ENCODE measurements at regions not wholly inside any gene's neighbourhood (a gene's known extent, or its start where the extent isn't known, plus 50 kb on each side); places are given as distances from the start of the nearest gene placed in this dataset.
"Not testable (repeated sequence)": the region's sequence is repeated elsewhere in the genome, so short reads cannot be mapped to it uniquely, and the experiment has no call there.

DNA sequence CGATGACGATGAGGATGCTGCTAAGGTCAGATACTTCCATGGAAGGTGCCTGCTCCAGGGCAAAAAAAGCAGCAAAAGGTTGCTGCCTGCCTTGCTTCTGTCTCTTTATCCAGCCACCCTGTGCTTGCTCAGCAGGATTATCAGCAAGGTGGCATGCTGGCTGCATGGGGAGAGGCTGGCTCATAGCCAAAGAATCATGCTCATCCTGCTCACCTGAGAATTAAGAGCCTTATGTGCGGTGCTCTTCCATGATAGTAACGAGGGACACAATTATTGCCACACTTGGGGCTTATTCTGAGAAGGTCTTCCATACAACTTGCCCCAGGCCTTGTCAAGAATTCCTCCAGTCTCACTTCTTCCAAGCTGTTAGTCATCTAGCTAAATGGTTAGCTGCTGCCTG is 60.4 kb upstream of the SEC11C start:
- Histone ChIP-seq H3K27ac (no peak overlapping the region), H3K4me1 (peaks cover 0 to 7% of the 10 kb centered on the region in 2 donors), H3K27me3 (no peaks in the 10 kb centered on the region), H3K9me3 (no peaks in the 10 kb centered on the region), H3K4me3 (no peak overlapping the region), H3K36me3 (no peaks in the 10 kb centered on the region)
- TF ChIP-seq, protein P1, sequence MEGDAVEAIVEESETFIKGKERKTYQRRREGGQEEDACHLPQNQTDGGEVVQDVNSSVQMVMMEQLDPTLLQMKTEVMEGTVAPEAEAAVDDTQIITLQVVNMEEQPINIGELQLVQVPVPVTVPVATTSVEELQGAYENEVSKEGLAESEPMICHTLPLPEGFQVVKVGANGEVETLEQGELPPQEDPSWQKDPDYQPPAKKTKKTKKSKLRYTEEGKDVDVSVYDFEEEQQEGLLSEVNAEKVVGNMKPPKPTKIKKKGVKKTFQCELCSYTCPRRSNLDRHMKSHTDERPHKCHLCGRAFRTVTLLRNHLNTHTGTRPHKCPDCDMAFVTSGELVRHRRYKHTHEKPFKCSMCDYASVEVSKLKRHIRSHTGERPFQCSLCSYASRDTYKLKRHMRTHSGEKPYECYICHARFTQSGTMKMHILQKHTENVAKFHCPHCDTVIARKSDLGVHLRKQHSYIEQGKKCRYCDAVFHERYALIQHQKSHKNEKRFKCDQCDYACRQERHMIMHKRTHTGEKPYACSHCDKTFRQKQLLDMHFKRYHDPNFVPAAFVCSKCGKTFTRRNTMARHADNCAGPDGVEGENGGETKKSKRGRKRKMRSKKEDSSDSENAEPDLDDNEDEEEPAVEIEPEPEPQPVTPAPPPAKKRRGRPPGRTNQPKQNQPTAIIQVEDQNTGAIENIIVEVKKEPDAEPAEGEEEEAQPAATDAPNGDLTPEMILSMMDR (IDR thresholded peaks at IDR 0.05), result no peak
- DNase-seq (ENCODE audit: low spot score), result no peak

DNA sequence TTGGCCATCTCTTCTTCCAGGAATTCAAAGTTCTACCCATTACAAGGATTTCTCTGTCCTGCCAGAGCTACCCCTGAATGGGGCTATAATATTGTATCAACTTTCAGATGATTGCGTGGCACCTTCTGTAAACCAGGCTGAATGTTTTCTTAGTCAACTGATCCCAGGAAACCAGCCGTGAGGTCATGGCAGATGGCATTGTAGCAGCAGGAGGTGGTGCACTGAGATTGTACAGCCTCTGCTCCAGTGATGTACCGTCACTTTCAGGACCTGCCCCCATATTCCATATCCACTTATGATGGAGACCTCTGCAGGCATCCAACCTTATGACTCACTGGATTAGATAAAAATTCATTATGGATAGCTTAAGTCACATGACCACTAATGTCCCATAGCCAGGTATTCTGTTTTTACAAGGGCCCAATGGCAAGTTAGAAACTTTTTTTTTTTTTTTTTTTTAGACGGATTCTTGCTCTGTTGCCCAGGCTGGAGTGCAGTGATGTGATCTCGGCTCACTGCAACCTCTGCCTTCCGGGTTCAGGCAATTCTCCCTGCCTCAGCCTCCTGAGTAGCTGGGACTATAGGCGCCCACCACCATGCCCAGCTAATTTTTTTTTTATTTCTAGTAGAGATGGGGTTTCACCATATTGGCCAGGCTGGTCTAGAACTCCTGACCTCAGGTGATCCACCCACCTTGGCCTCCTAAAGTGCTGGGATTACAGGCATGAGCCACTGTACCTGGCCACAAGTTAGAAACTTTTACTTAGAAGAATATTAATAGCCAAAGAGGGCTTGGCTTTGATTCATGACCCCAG is 59.8 kb upstream of the SEC11C start:
- not testable (repeated sequence) for DNase-seq (ENCODE audit: low spot score)

DNA sequence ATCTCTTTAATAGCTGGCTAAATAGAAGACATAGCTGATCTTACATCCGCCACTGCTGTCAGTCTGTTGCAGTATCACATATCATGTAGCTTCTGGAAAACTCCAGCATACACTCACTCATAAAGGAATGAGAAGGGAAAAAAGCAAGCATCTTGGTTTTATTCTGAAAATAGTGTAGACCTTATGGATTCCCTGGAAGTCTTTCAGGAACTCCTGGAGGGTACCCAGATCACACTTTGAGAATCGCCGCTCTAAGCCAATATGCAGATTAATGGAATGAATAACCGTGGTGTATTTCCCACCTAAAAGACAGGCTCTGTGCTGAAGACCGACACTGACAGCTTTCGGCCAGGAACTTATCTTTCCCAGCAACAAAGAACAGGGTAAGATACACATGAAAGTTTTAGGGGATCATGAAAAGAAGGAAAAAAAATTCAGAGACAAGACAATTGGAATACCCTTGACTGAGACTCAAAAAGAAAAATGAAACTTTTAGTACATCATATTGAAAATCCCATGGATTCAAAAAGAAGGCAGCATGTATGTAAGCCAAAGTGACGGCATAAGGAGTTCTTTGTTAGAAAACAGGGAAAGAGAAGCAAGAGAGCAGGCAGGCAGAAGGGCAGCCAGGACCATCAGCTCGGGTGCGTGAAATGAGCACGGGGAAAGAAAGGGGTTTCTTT is 56.4 kb upstream of the SEC11C start:
- Histone ChIP-seq H3K9me3 (no peaks in the 10 kb centered on the region), H3K4me3 (no peak overlapping the region), H3K36me3 (no peaks in the 10 kb centered on the region), H3K27me3 (no peaks in the 10 kb centered on the region), H3K27ac (no peak overlapping the region), H3K4me1 (no peaks in the 10 kb centered on the region)
- TF ChIP-seq, protein P1 (IDR thresholded peaks at IDR 0.05), result no peak
- no peak for DNase-seq (ENCODE audit: low spot score)

More for the DNA sequence above, 59.8 kb upstream of the SEC11C start:
- H3K27me3 ChIP-seq, H3K4me3 ChIP-seq, H3K27ac ChIP-seq, H3K36me3 ChIP-seq, H3K4me1 ChIP-seq, H3K9me3 ChIP-seq: not testable (repeated sequence)

DNA sequence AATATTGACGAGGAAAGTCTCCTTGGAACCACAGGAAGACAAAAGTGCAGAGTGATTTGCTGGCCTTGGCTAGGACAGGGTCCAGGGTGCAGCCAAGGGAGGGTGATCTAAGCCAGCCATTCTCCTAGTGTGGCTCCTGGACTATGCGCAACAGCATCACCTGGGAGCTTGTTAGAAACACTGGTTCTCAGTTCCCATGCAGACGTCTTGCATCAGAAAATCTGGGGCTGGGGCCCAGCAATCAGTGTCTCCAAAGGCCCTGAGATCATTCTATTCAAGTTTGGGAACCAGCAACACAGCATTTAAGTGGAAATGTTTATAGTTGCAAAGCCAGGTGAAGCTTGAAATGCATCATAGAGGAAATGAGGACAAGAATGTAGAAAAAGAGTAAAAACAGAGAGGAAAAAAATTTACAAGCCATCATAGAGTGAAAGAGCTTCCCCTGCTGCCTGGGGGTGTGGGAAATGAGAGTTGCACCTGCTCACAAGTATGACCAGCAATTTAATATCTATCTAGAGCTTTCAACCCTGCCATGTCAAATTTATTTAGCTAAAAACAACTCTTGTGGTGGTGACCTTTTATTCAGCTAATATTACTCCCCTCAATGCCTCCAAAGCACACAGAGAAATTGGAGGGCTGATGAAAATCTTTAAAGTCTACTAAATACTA is 54.4 kb upstream of the SEC11C start:
- H3K36me3 ChIP-seq, result no peaks in the 10 kb centered on the region
- no peak for DNase-seq (ENCODE audit: low spot score)
- H3K27ac ChIP-seq, result no peak overlapping the region
- no peaks in the 10 kb centered on the region for H3K27me3 ChIP-seq
- H3K4me1 ChIP-seq, result no peaks in the 10 kb centered on the region
- H3K4me3 ChIP-seq, result no peak overlapping the region
- TF ChIP-seq, protein P1 (IDR thresholded peaks at IDR 0.05), result no peak
- H3K9me3 ChIP-seq, result no peaks in the 10 kb centered on the region

DNA sequence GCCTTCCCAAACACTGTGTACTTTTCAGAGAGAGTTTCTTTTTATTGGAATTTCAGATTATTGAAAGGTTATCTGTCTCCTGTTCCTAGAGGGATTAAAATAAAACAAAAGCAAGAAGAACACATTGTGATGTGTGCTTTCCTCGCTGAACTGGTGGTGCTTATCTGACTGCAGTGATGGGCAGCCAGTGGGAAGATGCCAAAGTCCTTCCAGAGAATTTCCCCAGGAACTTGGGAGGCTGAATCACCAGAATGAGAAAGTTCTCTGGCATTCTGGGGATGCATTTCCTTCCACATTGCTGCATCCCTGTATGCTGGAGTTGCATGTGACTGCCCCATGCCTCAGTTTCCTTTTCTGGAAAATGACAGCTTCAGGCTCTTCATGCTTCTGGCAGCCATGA is 53.9 kb upstream of the SEC11C start:
- no peaks in the 10 kb centered on the region for H3K9me3 ChIP-seq
- no peak for DNase-seq (ENCODE audit: low spot score)
- no peaks in the 10 kb centered on the region for H3K4me1 ChIP-seq
- H3K27me3 ChIP-seq, result no peaks in the 10 kb centered on the region
- H3K36me3 ChIP-seq, result no peaks in the 10 kb centered on the region
- H3K4me3 ChIP-seq, result no peak overlapping the region
- H3K27ac ChIP-seq, result no peak overlapping the region
- TF ChIP-seq, protein P1 (IDR thresholded peaks at IDR 0.05), result no peak

DNA sequence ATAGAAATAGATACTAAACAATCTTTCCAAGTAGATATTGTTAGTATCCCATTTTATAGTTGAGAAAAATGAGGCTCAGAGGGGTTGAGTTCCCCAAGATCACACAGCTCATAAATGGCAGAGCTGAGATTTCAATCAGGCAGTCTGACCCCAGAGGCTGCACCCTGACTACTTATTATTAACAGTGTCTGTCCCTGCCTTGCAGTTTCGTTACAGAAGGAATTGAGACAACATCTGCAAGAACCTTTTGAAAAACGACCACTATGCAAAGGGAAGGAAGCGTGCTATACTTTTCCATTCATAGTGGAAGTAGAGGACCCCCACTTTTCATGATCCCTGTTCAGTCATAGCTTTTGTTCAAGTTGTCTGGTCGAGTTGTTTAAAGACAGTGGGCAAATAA is 53.2 kb upstream of the SEC11C start:
- H3K27me3 ChIP-seq, result no peaks in the 10 kb centered on the region
- no peak overlapping the region for H3K27ac ChIP-seq

More for the DNA sequence above, 53.2 kb upstream of the SEC11C start:
- H3K4me3 ChIP-seq, result no peak overlapping the region
- no peak for DNase-seq (ENCODE audit: low spot score)
- H3K36me3 ChIP-seq, result no peaks in the 10 kb centered on the region
- H3K4me1 ChIP-seq, result no peaks in the 10 kb centered on the region
- no peaks in the 10 kb centered on the region for H3K9me3 ChIP-seq
- TF ChIP-seq, protein P1 (IDR thresholded peaks at IDR 0.05), result no peak

Data from right atrium auricular region (tissue), 2 donors.